Mesenchymal stem cell (in vitro differentiated cells and primary cell): ENCODE measurements at regions not wholly inside any gene's neighbourhood (a gene's known extent, or its start where the extent isn't known, plus 50 kb on each side); places are given as distances from the start of the nearest gene placed in this dataset.
"Not testable (repeated sequence)": the region's sequence is repeated elsewhere in the genome, so short reads cannot be mapped to it uniquely, and the experiment has no call there.

Source experiments
- DNase-seq: peaks from one replicate; pipeline ENCODE4 v3.0.0-alpha.2; 2013
- H2AFZ ChIP-seq: one replicate; pipeline ENCODE4 v1.6.1; 2013; ENCODE audit warnings: low read depth, mild to moderate bottlenecking, control low read depth, inconsistent platforms, low read length, moderate library complexity
- H2AK5ac ChIP-seq: 2 replicates; pipeline ENCODE4 v1.6.1; 2013; ENCODE audit warnings: low read length, moderate library complexity, mild to moderate bottlenecking, inconsistent platforms; ENCODE audit not compliant: severe bottlenecking
- H2BK120ac ChIP-seq: one replicate; pipeline ENCODE4 v1.6.1; 2013; ENCODE audit warnings: low read depth, mild to moderate bottlenecking, inconsistent platforms, low read length, moderate library complexity
- H2BK12ac ChIP-seq, 2 experiments: one replicate each; pipeline ENCODE4 v1.6.1; 2013; ENCODE audit warnings: inconsistent platforms in 2 of 2, low read length in 2 of 2, mild to moderate bottlenecking in 2 of 2, moderate library complexity in 2 of 2, control low read depth in 1 of 2
- H2BK15ac ChIP-seq: one replicate; pipeline ENCODE4 v1.6.1; 2013; ENCODE audit warnings: mild to moderate bottlenecking, low read depth, inconsistent platforms; ENCODE audit not compliant: poor library complexity, severe bottlenecking
- H2BK5ac ChIP-seq: 2 replicates; pipeline ENCODE4 v1.6.1; 2013; ENCODE audit warnings: low read depth, mild to moderate bottlenecking, low read length, control low read depth, inconsistent platforms; ENCODE audit not compliant: poor library complexity, severe bottlenecking
- H3K14ac ChIP-seq, 2 experiments: one replicate each; pipeline ENCODE4 v1.6.1; 2013; ENCODE audit warnings: inconsistent platforms in 2 of 2, low read length in 2 of 2, control low read depth in 1 of 2, mild to moderate bottlenecking in 1 of 2, moderate library complexity in 1 of 2
- H3K18ac ChIP-seq, 2 experiments: one replicate each; pipeline ENCODE4 v1.6.1; 2013; ENCODE audit warnings: inconsistent platforms in 2 of 2, low read length in 2 of 2, control low read depth in 1 of 2, low read depth in 1 of 2, mild to moderate bottlenecking in 1 of 2
- H3K23ac ChIP-seq, 2 experiments: one replicate each; pipeline ENCODE4 v1.6.1; 2013; ENCODE audit warnings: inconsistent platforms in 2 of 2, low read length in 2 of 2, mild to moderate bottlenecking in 2 of 2, moderate library complexity in 2 of 2, control low read depth in 1 of 2
- H3K27ac ChIP-seq: 2 replicates; pipeline ENCODE4 v1.5.1; 2013; ENCODE audit warnings: mild to moderate bottlenecking, moderate library complexity, low read length, control low read depth, inconsistent platforms; ENCODE audit not compliant: poor library complexity, severe bottlenecking
- H3K27me3 ChIP-seq, 2 experiments: 2 replicates each; pipeline versions ENCODE4 v1.6.1 to v1.7.0; 2013; ENCODE audit warnings: low read length in 2 of 2, mild to moderate bottlenecking in 2 of 2, moderate library complexity in 2 of 2, control low read depth in 1 of 2, inconsistent platforms in 1 of 2; ENCODE audit not compliant: control insufficient read depth in 1 of 2, insufficient read depth in 1 of 2
- H3K36me3 ChIP-seq, 2 experiments: 2 replicates each; pipeline versions ENCODE4 v1.6.1 to v1.7.0; 2013; ENCODE audit warnings: low read length in 2 of 2, control low read depth in 1 of 2, inconsistent platforms in 1 of 2, low read depth in 1 of 2, mild to moderate bottlenecking in 1 of 2; ENCODE audit not compliant: insufficient read depth in 2 of 2, control insufficient read depth in 1 of 2
- H3K4ac ChIP-seq, 2 experiments: one replicate each; pipeline ENCODE4 v1.6.1; 2013; ENCODE audit warnings: inconsistent platforms in 2 of 2, low read length in 2 of 2, mild to moderate bottlenecking in 2 of 2, moderate library complexity in 2 of 2, control low read depth in 1 of 2, low read depth in 1 of 2
- H3K4me1 ChIP-seq: 2 replicates; pipeline ENCODE4 v1.6.1; 2013; ENCODE audit warnings: low read depth, low read length, control low read depth; ENCODE audit not compliant: control insufficient read depth, insufficient read depth
- H3K4me2 ChIP-seq: 2 replicates; pipeline ENCODE4 v1.6.1; 2013; ENCODE audit warnings: low read length, mild to moderate bottlenecking, inconsistent platforms; ENCODE audit not compliant: poor library complexity, severe bottlenecking
- H3K4me3 ChIP-seq, 2 experiments: 2 replicates each; pipeline versions ENCODE4 v1.5.1 to v1.7.0; 2013; ENCODE audit warnings: low read length in 2 of 2, mild to moderate bottlenecking in 2 of 2, control low read depth in 1 of 2, low read depth in 1 of 2; ENCODE audit not compliant: insufficient read depth in 1 of 2
- H3K79me1 ChIP-seq: replicated peaks from 2 replicates; pipeline ENCODE4 v1.6.1; 2013; ENCODE audit warnings: mild to moderate bottlenecking, control low read depth, low read length, inconsistent platforms; ENCODE audit not compliant: poor library complexity, severe bottlenecking
- H3K9ac ChIP-seq: 2 replicates; pipeline ENCODE4 v1.7.0; 2013; ENCODE audit warnings: mild to moderate bottlenecking, low read length, moderate library complexity
- H3K9me3 ChIP-seq: 2 replicates; pipeline ENCODE4 v1.7.0; 2013; ENCODE audit warnings: mild to moderate bottlenecking, low read length; ENCODE audit not compliant: control insufficient read depth
- H4K8ac ChIP-seq: one replicate; pipeline ENCODE4 v1.6.1; 2013; ENCODE audit warnings: inconsistent platforms, mild to moderate bottlenecking, low read length, moderate library complexity
- H4K91ac ChIP-seq: one replicate; pipeline ENCODE4 v1.6.1; 2013; ENCODE audit warnings: mild to moderate bottlenecking, low read length, inconsistent platforms
- WGBS: methylation state at CpG from one replicate; pipeline ENCODE4 v1.1.7; 2013; ENCODE audit warnings: mixed read lengths; 5-methylcytosine and 5-hydroxymethylcytosine counted together

DNA sequence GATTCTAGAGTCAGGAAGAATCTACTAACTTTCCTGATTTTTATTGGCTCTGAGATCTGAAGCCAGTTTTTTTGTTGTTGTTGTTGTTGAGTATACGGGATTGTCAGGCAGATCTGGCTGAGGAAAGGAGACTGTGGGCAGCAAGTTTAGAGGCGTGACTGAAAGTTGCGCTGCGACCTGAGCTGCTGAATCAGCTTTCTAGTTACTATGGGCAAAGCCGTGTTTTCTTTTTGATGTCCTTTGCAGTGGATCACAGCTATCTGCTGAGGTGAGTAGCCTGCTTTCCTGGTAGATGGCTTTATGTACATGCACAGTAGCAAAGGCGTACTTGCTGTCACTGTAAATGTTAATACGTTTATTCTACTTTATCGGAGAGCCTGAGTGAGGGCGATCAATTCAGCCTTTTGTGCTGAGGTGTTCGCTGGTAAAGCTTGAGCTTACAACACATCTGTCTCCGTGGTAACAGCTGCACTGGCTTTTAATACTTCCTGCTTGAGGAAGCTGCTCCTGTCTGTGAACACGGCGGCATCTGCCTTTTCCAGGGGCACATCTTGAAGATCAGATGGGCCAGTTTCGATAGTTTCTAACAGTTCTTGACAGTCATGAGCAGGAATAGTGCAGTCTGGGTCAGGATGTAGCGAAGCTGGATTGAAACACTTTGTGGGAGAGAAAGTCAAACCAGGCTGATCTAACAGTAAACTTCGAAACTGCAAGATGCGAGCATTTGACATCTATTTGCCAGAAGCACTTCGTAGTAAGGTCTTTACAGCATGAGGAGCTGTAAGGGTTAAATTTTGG is 118.9 kb downstream of the UNC93B1 start:
- not testable (repeated sequence) for H3K4me1 ChIP-seq
- WGBS, result 55% methylated on average over 18 of the region's 18 CpGs

DNA sequence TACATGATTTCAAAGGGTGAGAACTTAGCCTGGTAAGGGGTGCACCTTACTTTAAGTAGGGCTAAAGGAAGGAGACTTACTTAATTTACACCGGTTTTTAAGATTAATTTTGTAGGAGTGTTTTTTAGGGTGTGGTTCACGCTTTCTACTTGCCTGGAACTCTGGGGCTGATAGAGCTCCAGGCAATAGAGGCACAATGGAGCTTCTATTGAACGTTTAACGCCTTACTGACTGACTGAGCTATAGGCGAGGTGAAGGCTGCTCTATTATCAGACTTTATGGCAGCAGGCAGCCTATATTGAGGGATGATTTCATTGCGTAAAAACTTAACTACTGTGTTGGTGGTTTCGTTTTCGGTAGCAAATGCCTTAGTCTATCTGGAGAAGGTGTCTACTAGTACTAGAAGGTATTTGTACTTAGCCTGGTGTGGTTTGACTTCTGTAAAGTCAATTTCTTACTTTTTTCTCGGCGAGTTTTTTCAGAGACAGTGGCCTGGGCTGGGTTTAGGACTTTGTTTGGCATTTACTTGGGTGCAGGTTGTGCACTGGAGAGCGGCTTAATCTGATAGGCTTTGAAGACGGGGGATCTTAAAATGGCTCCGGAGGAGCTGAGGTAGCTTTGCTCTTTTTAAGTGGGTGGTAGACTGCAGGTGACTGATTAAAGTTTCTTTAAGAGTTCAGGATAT is 119.7 kb downstream of the UNC93B1 start:
- not testable (repeated sequence) for H3K4me3 ChIP-seq, H3K23ac ChIP-seq, H2BK15ac ChIP-seq, H3K79me1 ChIP-seq, H3K36me3 ChIP-seq, H2AFZ ChIP-seq, H2BK120ac ChIP-seq, H3K18ac ChIP-seq, H3K14ac ChIP-seq, H2BK12ac ChIP-seq, DNase-seq, H3K27ac ChIP-seq, H3K4ac ChIP-seq, H4K91ac ChIP-seq, H2BK5ac ChIP-seq, H3K4me2 ChIP-seq, H3K9me3 ChIP-seq, H3K4me1 ChIP-seq, H2AK5ac ChIP-seq, H4K8ac ChIP-seq, H3K9ac ChIP-seq
- 74% methylated on average over 13 of the region's 13 CpGs for WGBS
- peaks cover 6 to 36% of the 10 kb centered on the region in 2 experiments for H3K27me3 ChIP-seq

More for the DNA sequence above, 118.9 kb downstream of the UNC93B1 start:
- not testable (repeated sequence) for H2BK120ac ChIP-seq, H2BK15ac ChIP-seq, H2AFZ ChIP-seq, H2BK5ac ChIP-seq, H3K4ac ChIP-seq, H2BK12ac ChIP-seq, H3K4me2 ChIP-seq, H3K27ac ChIP-seq, H2AK5ac ChIP-seq, H3K23ac ChIP-seq, H3K14ac ChIP-seq, H3K9me3 ChIP-seq, H3K79me1 ChIP-seq, H3K9ac ChIP-seq, H4K91ac ChIP-seq, H4K8ac ChIP-seq, H3K4me3 ChIP-seq, H3K18ac ChIP-seq, DNase-seq, H3K36me3 ChIP-seq
- H3K27me3 ChIP-seq, result peaks cover 6 to 36% of the 10 kb centered on the region in 2 experiments

- not testable (repeated sequence) for H3K27ac ChIP-seq
- WGBS, result 41% methylated on average over 9 of the region's 9 CpGs
Observed at GRCh38 chr11:67882304-67882703, 121.6 kb downstream of the UNC93B1 start.

DNA sequence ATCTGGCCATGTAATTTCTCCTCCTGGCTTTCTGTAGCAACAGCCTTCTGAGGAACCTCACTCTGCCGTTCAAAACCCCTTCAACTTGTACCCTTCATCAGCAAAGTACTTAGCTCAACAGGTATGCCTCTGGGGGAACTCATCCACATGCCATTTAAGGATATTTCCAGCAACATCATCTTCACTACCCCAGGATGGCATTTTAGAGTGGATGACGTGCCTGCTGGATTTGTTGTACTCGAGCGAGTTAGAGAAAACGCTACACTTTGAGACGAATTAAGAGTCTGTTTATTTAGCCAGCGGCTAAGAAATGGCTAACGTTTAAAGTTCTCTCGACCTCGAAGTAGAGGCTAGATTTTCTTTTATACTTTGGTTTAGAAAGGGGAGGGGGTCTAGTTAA is 122.1 kb downstream of the UNC93B1 start:
- H3K27me3 ChIP-seq, result peaks cover 0 to 26% of the 10 kb centered on the region in 2 experiments
- not testable (repeated sequence) for H3K9me3 ChIP-seq, H3K79me1 ChIP-seq, H3K9ac ChIP-seq, H2BK5ac ChIP-seq, H3K23ac ChIP-seq, H3K4me2 ChIP-seq, H3K14ac ChIP-seq, H3K4me3 ChIP-seq, H3K4ac ChIP-seq, H4K8ac ChIP-seq, H3K36me3 ChIP-seq, H2BK12ac ChIP-seq, H2BK120ac ChIP-seq, H3K4me1 ChIP-seq, H3K27ac ChIP-seq, H2BK15ac ChIP-seq, DNase-seq, H4K91ac ChIP-seq, H3K18ac ChIP-seq, H2AFZ ChIP-seq, H2AK5ac ChIP-seq
- 75% methylated on average over 10 of the region's 10 CpGs for WGBS

More at GRCh38 chr11:67882304-67882703, 121.6 kb downstream of the UNC93B1 start:
- not testable (repeated sequence) for H3K18ac ChIP-seq, H3K4ac ChIP-seq, H2BK5ac ChIP-seq, H3K4me3 ChIP-seq, H2AK5ac ChIP-seq, H2BK15ac ChIP-seq, H3K4me2 ChIP-seq, H2AFZ ChIP-seq, H3K36me3 ChIP-seq, H3K9ac ChIP-seq, H3K23ac ChIP-seq, H2BK120ac ChIP-seq, H3K14ac ChIP-seq, H3K79me1 ChIP-seq, H4K91ac ChIP-seq, DNase-seq, H3K9me3 ChIP-seq, H3K4me1 ChIP-seq, H4K8ac ChIP-seq, H2BK12ac ChIP-seq
- H3K27me3 ChIP-seq, result peaks cover 2 to 26% of the 10 kb centered on the region in 2 experiments
